Mucosa of stomach (tissue), 1 donor: ENCODE measurements at regions not wholly inside any gene's neighbourhood (a gene's known extent, or its start where the extent isn't known, plus 50 kb on each side); places are given as distances from the start of the nearest gene placed in this dataset.

Experiments
- H3K27me3 ChIP-seq: one replicate; pipeline ENCODE4 v1.7.0; 2013; ENCODE audit warnings: mild to moderate bottlenecking, low read length; ENCODE audit not compliant: control insufficient read depth, insufficient read depth
- H3K36me3 ChIP-seq: one replicate; pipeline ENCODE4 v1.7.0; 2013; ENCODE audit warnings: low read length; ENCODE audit not compliant: control insufficient read depth, insufficient read depth
- H3K4me1 ChIP-seq: one replicate; pipeline ENCODE4 v1.7.0; 2013; ENCODE audit warnings: mild to moderate bottlenecking, low read length; ENCODE audit not compliant: control insufficient read depth, insufficient read depth
- H3K4me3 ChIP-seq: one replicate; pipeline ENCODE4 v1.7.0; 2013; ENCODE audit warnings: low read length
- H3K9ac ChIP-seq: one replicate; pipeline ENCODE4 v1.7.0; 2013; ENCODE audit warnings: mild to moderate bottlenecking, low read length, moderate library complexity
- H3K9me3 ChIP-seq: one replicate; pipeline ENCODE4 v1.7.0; 2013; ENCODE audit warnings: mild to moderate bottlenecking, low read length, moderate library complexity; ENCODE audit not compliant: control insufficient read depth
- donor health status: Pancreatic carcinoma.

- Histone ChIP-seq H3K9me3 (no peaks in the 10 kb centered on the region), H3K27me3 (no peaks in the 10 kb centered on the region), H3K36me3 (no peaks in the 10 kb centered on the region), H3K9ac (no peak overlapping the region), H3K4me1 (peaks cover 4% of the 10 kb centered on the region), H3K4me3 (no peak overlapping the region)
Observed at GRCh38 chr3:177830411-177830849, 633.1 kb upstream of the TBL1XR1 start.

DNA sequence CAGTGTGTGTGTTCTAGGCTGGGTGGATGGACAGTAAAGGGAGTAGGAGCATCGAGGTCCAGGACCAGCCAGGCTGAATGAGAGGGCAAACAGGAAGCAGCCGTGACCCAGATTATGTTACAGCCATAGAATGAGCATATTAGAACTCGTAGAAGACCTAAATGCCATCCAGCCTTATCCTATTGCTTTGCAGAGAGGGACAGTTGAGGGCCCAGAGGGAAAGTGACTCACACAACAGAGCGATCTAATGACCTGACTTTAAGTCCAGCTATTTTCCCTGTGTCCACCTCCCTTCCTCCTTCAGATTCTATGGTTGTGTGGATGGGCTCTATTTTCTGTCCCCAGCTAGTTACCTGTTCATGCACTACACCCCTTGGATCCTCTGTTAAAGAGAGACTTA is 634.1 kb upstream of the TBL1XR1 start:
- Histone ChIP-seq H3K36me3 (no peaks in the 10 kb centered on the region), H3K4me1 (peaks cover 4% of the 10 kb centered on the region)

DNA sequence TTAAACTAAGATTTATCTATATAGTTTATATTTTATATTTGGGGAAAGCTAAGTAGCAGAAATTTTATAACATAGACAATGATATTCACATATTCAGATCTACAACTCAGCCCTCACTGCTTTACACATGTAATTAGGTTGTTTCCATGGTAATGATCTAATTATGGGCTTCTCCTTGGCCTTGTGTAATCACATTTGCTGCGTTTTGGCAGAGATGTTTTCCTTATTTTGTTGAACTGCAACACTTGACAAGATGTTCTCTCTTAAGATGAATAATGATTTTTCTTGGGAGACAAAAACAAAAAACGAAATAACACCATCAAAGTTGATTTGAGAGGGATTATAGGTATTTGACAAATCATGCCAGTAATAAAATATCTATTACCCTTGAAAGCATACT is 635.6 kb upstream of the TBL1XR1 start:
- Histone ChIP-seq H3K4me3 (no peak overlapping the region), H3K27me3 (no peaks in the 10 kb centered on the region), H3K4me1 (peaks cover 2% of the 10 kb centered on the region), H3K9ac (no peak overlapping the region), H3K9me3 (no peaks in the 10 kb centered on the region), H3K36me3 (no peaks in the 10 kb centered on the region)

More for the DNA sequence above, 634.1 kb upstream of the TBL1XR1 start:
- Histone ChIP-seq H3K27me3 (no peaks in the 10 kb centered on the region), H3K9me3 (no peaks in the 10 kb centered on the region), H3K4me3 (no peak overlapping the region), H3K9ac (no peak overlapping the region)

DNA sequence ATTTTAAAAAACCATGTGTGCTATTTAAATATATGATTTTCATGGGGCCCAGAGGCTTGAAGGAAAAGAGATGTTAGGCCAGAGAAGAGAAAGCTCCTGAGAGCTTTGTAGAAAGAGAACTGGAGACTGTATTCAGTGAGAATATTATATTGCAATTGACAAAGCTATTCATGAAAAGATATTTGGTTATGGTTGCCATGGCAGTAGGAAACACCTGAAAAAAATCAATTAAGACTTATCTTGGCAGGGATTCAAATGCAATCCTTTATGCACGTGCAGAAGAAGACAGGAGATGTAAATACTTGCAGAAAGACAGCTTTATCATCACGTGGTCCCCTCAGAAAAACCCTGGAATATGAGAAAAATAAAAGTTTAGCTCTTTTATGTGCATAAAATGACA is 636.0 kb upstream of the TBL1XR1 start:
- no peak overlapping the region for H3K9ac ChIP-seq
- H3K4me1 ChIP-seq: no peaks in the 10 kb centered on the region
- no peaks in the 10 kb centered on the region for H3K27me3 ChIP-seq
- no peak overlapping the region for H3K4me3 ChIP-seq
- no peaks in the 10 kb centered on the region for H3K36me3 ChIP-seq
- no peaks in the 10 kb centered on the region for H3K9me3 ChIP-seq

DNA sequence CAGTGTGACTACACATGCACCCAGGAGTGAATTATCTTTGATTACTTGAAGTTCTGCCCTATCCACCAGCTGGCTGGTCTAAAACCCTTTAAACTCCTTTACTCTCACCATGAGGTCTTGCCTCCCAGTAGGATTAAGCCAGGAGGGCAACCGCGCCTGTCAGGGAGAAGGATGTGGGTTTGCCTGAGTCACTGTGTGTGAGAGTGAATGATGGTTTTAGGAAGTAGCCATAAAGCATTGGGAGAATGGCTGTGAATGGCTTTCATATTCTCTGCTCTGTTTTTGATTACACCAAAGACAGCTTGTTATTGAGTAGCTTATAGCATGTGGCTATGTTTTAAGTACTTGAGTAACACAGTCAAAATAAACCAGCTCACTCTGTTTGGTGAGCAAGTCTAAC is 637.7 kb upstream of the TBL1XR1 start:
- Histone ChIP-seq H3K4me1 (no peaks in the 10 kb centered on the region), H3K36me3 (no peaks in the 10 kb centered on the region), H3K9me3 (no peaks in the 10 kb centered on the region), H3K4me3 (no peak overlapping the region), H3K27me3 (no peaks in the 10 kb centered on the region), H3K9ac (no peak overlapping the region)

DNA sequence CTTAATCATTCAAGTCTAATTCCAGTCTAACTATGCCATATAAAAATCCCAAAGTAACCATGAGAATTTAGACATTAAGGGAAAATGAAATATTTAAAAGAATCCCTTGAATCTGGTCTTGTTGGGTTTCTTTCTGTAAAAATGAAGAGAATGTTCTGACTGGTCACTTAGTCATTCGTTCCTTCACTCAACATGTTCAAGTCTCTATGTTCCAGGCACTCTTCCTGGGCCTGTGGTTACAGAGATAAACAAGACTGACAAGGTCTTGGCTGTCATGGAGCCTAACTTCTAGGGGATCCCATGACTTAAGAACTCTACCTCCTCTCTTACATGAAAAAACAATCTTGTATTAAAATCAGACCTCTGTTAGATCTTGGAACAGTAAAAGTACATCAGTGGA is 638.6 kb upstream of the TBL1XR1 start:
- Histone ChIP-seq H3K27me3 (no peaks in the 10 kb centered on the region), H3K4me3 (no peak overlapping the region), H3K4me1 (no peaks in the 10 kb centered on the region), H3K9ac (no peak overlapping the region), H3K36me3 (no peaks in the 10 kb centered on the region), H3K9me3 (no peaks in the 10 kb centered on the region)

DNA sequence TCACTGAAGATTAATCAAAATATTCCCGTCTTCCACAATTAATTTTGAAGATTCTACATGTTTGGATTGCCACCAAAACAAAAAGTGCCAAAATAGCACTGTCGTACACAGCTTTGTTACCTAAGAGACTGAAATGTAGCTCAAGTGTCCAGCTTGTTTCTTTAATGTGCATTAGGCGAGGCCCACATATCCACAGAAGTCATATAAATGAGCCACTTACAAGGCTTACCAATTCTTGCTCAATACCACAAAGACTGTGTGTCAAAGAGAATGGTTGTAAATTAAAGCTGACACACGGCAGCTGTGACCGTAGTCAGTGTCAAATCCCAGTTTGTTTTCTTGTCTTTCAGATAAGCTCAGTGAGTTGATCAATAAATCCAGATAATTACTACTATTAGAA is 639.4 kb upstream of the TBL1XR1 start:
- H3K4me3 ChIP-seq: no peak overlapping the region

GRCh38 chr3:177837951-177838655 is 640.8 kb upstream of the TBL1XR1 start:
- Histone ChIP-seq H3K27me3 (no peaks in the 10 kb centered on the region), H3K9me3 (no peaks in the 10 kb centered on the region), H3K4me1 (no peaks in the 10 kb centered on the region), H3K4me3 (no peak overlapping the region), H3K36me3 (no peaks in the 10 kb centered on the region), H3K9ac (no peak overlapping the region)

More for the DNA sequence above, 639.4 kb upstream of the TBL1XR1 start:
- Histone ChIP-seq H3K4me1 (no peaks in the 10 kb centered on the region), H3K36me3 (no peaks in the 10 kb centered on the region), H3K9ac (no peak overlapping the region), H3K9me3 (no peaks in the 10 kb centered on the region), H3K27me3 (no peaks in the 10 kb centered on the region)

DNA sequence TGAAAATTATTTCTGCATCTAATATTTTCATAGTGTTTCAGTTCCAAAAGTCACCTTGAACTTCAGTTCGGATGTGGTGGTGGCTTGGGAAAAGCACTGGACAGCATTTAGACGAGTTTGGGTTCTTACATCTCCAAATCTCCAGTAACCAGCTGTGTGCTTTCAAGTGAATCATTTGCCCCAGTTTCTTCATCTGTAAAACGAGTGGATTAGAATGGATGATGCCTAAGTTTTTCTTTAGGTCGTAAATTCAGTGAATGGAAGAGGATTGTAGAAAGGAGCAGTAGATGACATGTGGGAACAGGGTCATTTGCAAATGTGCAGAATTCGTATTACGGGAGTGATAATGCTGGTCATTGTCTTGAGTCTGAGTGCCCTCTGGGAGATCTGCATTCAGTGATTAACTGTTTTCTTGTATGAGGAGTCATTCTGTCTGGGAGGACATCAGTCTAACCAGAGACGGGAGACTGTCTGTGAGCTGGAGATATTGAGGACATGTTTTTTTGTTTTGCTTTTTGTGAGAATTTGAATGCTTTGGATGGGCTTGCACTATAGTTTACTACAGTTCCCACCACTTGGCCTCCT is 641.6 kb upstream of the TBL1XR1 start:
- no peaks in the 10 kb centered on the region for H3K27me3 ChIP-seq
- no peaks in the 10 kb centered on the region for H3K36me3 ChIP-seq
- no peak overlapping the region for H3K4me3 ChIP-seq
- no peaks in the 10 kb centered on the region for H3K9me3 ChIP-seq
- no peak overlapping the region for H3K9ac ChIP-seq
- H3K4me1 ChIP-seq: no peaks in the 10 kb centered on the region

DNA sequence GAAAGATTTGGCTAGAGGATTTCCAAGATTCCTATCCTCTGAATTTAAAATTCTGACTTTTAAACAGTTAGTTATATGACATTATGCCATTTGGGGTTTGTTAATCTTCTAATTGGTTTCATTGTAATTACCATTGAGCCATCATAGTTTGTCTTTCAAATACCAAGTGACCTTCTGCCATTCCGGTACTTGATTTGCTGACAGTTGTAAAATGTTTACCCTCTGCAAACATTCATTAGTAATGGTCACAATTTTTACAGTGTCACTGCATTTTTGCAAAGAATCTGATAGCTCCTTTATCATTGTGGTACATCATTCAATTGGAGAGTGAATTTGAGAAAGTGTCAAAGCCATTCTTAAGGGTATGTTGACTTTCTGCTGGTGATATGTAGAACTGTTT is 645.0 kb upstream of the TBL1XR1 start:
- Histone ChIP-seq H3K4me1 (no peaks in the 10 kb centered on the region), H3K36me3 (no peaks in the 10 kb centered on the region), H3K9ac (no peak overlapping the region), H3K27me3 (no peaks in the 10 kb centered on the region), H3K4me3 (no peak overlapping the region), H3K9me3 (no peaks in the 10 kb centered on the region)

GRCh38 chr3:177842743-177843734 is 645.8 kb upstream of the TBL1XR1 start:
- no peaks in the 10 kb centered on the region for H3K27me3 ChIP-seq

More at GRCh38 chr3:177842743-177843734, 645.8 kb upstream of the TBL1XR1 start:
- H3K36me3 ChIP-seq: no peaks in the 10 kb centered on the region
- H3K4me1 ChIP-seq: no peaks in the 10 kb centered on the region
- no peaks in the 10 kb centered on the region for H3K9me3 ChIP-seq
- no peak overlapping the region for H3K9ac ChIP-seq
- no peak overlapping the region for H3K4me3 ChIP-seq
